ENCODE measurements at regions not wholly inside any gene's neighbourhood (a gene's known extent, or its start where the extent isn't known, plus 50 kb on each side); places are given as distances from the start of the nearest gene placed in this dataset.

DNA sequence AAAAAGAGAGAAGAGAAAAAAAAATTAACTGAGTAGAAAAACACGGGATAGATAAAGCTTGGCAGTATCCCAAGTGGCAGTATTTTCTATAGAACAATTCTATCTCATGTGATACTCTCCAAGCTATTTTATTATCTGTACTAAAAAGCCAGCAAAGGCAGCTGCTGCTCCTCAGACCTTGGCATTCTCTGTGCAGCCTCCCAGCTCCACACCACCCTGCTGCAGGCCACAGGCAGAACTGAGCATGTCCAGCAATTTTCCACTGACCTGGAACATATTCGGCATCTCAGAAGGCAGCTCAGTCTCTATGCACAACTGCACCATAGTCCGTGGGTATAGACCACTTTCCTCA, 1161.4 kb downstream of the IGSF11 start:
- no peaks in the 10 kb centered on the region for H3K36me3 ChIP-seq
- no peaks in the 10 kb centered on the region for H3K9me3 ChIP-seq
- no peak overlapping the region for H3K4me3 ChIP-seq
- no peak for DNase-seq
- 58 to 81% (median 69%) methylated on average over 3 of the region's 3 CpGs for WGBS, 5 donors
- H3K4me1 ChIP-seq, result no peaks in the 10 kb centered on the region
- no peak overlapping the region for H3K27ac ChIP-seq
- TF ChIP-seq POLR2A (IDR thresholded peaks at IDR 0.05), result no peak
- no peak for TF ChIP-seq POLR2AphosphoS5 (IDR thresholded peaks at IDR 0.05)
- TF ChIP-seq, protein P1, sequence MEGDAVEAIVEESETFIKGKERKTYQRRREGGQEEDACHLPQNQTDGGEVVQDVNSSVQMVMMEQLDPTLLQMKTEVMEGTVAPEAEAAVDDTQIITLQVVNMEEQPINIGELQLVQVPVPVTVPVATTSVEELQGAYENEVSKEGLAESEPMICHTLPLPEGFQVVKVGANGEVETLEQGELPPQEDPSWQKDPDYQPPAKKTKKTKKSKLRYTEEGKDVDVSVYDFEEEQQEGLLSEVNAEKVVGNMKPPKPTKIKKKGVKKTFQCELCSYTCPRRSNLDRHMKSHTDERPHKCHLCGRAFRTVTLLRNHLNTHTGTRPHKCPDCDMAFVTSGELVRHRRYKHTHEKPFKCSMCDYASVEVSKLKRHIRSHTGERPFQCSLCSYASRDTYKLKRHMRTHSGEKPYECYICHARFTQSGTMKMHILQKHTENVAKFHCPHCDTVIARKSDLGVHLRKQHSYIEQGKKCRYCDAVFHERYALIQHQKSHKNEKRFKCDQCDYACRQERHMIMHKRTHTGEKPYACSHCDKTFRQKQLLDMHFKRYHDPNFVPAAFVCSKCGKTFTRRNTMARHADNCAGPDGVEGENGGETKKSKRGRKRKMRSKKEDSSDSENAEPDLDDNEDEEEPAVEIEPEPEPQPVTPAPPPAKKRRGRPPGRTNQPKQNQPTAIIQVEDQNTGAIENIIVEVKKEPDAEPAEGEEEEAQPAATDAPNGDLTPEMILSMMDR (IDR thresholded peaks at IDR 0.05 in 8 of 11, conservative IDR thresholded peaks at IDR 0.05 in 3 of 11), result no peak
- H3K27me3 ChIP-seq (replicated peaks in 1 of 7), result no peaks in the 10 kb centered on the region
- intact Hi-C loops (cut with DNase I; ENCODE audit: low total_unique reads), result no loop called here

DNA sequence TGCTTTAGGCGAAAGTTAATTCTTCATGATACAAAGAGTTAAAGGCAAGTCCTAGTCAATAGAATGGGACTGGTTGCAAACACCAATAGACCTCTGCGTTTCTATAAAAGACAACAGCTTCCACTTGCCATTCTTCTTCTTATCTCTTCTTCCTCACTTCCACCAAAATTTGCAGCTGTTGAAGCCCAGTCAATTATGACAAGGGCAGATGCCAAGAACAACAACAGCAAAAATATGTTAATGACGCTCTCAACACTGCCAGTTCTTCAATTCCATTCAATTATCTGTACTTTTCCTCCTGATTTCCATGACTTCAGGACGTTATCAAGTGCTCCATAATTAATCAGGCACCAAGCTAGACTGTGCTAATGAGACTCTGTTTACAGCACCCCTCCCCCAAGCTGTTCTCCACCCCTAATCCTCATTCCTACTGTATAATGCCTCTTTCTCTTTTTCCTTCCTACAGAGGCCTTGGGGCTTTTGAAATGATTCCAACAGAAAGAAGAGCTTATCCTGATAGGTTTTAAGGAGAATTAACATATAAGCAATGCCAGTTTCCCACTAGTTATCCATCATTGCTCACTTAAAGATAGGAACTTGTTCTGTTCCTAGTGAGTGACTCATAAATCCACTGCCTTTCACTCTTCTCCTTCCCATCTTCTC, 1160.5 kb downstream of the IGSF11 start:
- Histone ChIP-seq H3K27me3 (replicated peaks in 1 of 7) (no peaks in the 10 kb centered on the region), H3K4me3 (no peak overlapping the region), H3K27ac (no peak overlapping the region), H3K36me3 (no peaks in the 10 kb centered on the region), H3K4me1 (no peaks in the 10 kb centered on the region), H3K9me3 (no peaks in the 10 kb centered on the region)
- DNase-seq, result no peak
- intact Hi-C loops (cut with DNase I; ENCODE audit: low total_unique reads), result no loop called here
- 51 to 75% (median 58%) methylated on average over 4 of the region's 4 CpGs for WGBS, 5 donors
- TF ChIP-seq POLR2A (IDR thresholded peaks at IDR 0.05), result no peak
- TF ChIP-seq POLR2AphosphoS5 (IDR thresholded peaks at IDR 0.05), result no peak
- TF ChIP-seq, protein P1 (IDR thresholded peaks at IDR 0.05 in 8 of 11, conservative IDR thresholded peaks at IDR 0.05 in 3 of 11), result no peak

DNA sequence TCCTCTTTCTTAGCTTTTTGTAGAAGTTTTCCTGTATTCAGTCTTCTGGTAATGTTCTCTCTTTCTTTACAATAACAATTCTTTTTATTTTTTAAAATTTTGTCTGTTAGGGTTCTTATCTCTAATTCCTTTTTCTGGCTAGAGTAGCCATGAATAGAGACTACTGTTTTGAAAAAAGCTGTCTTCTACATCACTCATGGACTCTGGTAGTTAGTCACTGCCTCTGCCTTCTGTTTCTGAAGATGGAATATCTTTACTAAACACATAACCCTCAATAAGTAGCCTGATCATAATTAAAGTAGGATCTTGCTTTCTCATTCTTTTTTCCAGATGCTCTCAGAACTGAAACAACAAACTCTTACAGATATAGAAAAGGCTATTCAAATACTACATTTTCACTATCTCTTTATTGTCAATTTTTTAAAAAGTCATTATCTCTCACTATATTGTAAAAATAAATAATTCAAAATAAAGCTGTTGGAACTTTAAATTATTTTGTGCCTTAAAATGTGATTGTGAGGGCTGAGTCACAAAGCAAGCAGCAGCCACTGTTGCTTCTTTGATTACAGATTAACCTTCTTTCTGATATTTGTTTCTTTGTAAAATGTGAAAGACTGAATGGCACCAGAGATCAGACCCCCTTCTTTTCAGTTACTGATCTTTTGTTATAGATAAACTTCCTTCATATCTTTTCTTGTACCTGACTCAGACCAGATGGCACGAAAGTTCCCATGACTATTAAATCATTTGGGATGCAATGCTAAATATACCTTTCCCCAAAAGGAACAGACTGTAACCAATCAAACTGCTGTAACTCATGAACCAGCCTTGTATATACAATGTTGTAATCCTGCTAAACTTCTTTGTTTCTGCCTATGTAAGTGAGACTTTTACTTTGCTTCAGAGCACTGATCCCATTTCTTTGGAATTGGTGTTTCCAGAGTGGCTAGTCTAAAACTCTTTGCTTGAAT, 1159.5 kb downstream of the IGSF11 start:
- Histone ChIP-seq H3K27ac (no peak overlapping the region), H3K27me3 (replicated peaks in 1 of 7) (no peaks in the 10 kb centered on the region), H3K4me3 (no peak overlapping the region), H3K4me1 (no peaks in the 10 kb centered on the region), H3K9me3 (no peaks in the 10 kb centered on the region), H3K36me3 (no peaks in the 10 kb centered on the region)
- TF ChIP-seq POLR2AphosphoS5 (IDR thresholded peaks at IDR 0.05), result no peak
- TF ChIP-seq POLR2A (IDR thresholded peaks at IDR 0.05), result no peak
- TF ChIP-seq, protein P1 (IDR thresholded peaks at IDR 0.05 in 8 of 11, conservative IDR thresholded peaks at IDR 0.05 in 3 of 11), result no peak
- WGBS, 5 donors, result 76 to 91% (median 84%) methylated on average over 1 of the region's 1 CpG
- no peak for DNase-seq
- intact Hi-C loops (cut with DNase I; ENCODE audit: low total_unique reads), result no loop called here

DNA sequence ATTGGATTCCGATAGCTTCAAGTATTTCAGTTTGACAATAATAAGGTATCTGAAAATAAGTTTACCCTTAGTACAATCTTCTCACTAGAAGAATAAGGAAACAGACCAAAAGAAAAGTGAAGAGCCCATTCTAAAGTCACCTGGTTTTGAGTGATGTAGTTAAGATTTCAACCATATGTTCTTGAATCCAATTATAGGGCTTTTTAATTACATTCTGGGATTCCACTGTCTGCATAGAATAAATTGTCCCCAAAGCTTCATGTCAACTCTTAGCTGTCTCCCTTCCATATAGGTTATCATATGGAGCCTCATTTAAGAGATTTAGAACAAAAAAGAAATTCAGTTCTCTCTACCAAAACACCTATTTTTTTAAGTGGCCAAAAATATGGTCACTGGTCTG, 1158.8 kb downstream of the IGSF11 start:
- Histone ChIP-seq H3K36me3 (no peaks in the 10 kb centered on the region), H3K9me3 (no peaks in the 10 kb centered on the region), H3K4me3 (no peak overlapping the region), H3K27me3 (replicated peaks in 1 of 7) (no peaks in the 10 kb centered on the region), H3K27ac (no peak overlapping the region), H3K4me1 (no peaks in the 10 kb centered on the region)
- no peak for DNase-seq
- intact Hi-C loops (cut with DNase I; ENCODE audit: low total_unique reads), result no loop called here
- TF ChIP-seq POLR2A (IDR thresholded peaks at IDR 0.05) (no peak), POLR2AphosphoS5 (IDR thresholded peaks at IDR 0.05) (no peak)
- TF ChIP-seq, protein P1 (IDR thresholded peaks at IDR 0.05 in 8 of 11, conservative IDR thresholded peaks at IDR 0.05 in 3 of 11), result no peak
- WGBS, 5 donors, result 88 to 95% (median 93%) methylated on average over 1 of the region's 1 CpG

Data from spleen (tissue), 11 donors.